ENCODE measurements at regions not wholly inside any gene's neighbourhood (a gene's known extent, or its start where the extent isn't known, plus 50 kb on each side); places are given as distances from the start of the nearest gene placed in this dataset.

DNA sequence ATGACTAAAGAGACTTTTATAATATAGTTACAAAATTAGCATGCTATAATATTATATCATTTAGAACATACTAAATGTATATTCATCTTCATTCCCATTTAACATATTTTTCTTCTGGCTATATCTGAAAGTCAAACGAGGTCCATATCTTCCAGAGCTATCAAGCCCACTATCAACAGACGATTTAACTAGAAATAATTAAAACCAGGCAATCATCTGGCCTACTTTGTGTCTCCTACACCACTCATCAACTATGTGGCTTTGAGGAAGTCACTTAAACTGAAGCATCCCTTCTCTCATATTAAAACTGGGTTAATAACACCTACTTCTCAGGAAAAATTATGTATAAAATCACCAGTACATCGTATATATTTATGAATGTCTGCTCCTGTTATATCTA is 1330.5 kb upstream of the PABPC4L start:
- TF ChIP-seq, protein P1, sequence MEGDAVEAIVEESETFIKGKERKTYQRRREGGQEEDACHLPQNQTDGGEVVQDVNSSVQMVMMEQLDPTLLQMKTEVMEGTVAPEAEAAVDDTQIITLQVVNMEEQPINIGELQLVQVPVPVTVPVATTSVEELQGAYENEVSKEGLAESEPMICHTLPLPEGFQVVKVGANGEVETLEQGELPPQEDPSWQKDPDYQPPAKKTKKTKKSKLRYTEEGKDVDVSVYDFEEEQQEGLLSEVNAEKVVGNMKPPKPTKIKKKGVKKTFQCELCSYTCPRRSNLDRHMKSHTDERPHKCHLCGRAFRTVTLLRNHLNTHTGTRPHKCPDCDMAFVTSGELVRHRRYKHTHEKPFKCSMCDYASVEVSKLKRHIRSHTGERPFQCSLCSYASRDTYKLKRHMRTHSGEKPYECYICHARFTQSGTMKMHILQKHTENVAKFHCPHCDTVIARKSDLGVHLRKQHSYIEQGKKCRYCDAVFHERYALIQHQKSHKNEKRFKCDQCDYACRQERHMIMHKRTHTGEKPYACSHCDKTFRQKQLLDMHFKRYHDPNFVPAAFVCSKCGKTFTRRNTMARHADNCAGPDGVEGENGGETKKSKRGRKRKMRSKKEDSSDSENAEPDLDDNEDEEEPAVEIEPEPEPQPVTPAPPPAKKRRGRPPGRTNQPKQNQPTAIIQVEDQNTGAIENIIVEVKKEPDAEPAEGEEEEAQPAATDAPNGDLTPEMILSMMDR (IDR thresholded peaks at IDR 0.05 in 2 of 3, conservative IDR thresholded peaks at IDR 0.05 in 1 of 3; ENCODE audit: borderline replicate concordance in 1 of 3, insufficient read depth in 1 of 3, low read depth in 2 of 3, low read length in 2 of 3), result no peak
- TF ChIP-seq POLR2A (IDR thresholded peaks at IDR 0.05; ENCODE audit: borderline replicate concordance, extremely low read depth, insufficient read depth, insufficient read length) (no peak), SP1 (IDR thresholded peaks at IDR 0.05; ENCODE audit: low read depth) (no peak)
- TF ChIP-seq, protein P2, sequence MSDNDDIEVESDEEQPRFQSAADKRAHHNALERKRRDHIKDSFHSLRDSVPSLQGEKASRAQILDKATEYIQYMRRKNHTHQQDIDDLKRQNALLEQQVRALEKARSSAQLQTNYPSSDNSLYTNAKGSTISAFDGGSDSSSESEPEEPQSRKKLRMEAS (IDR thresholded peaks at IDR 0.05), result no peak

Data from HCT116 (cell line).